Inferior parietal cortex (tissue), 1 donor: ENCODE measurements at regions not wholly inside any gene's neighbourhood (a gene's known extent, or its start where the extent isn't known, plus 50 kb on each side); places are given as distances from the start of the nearest gene placed in this dataset.

Experiments used
- DNase-seq: peaks from one replicate; pipeline ENCODE4 v3.0.0-alpha.2; 2016; ENCODE audit errors: extremely low spot score

GRCh38 chr18:75809151-75809925 is 381.8 kb upstream of the SMIM21 start:
- DNase-seq, result no peak

- DNase-seq, result no peak
These were observed 377.8 kb upstream of the SMIM21 start for GRCh38 chr18:75805265-75805664.

DNA sequence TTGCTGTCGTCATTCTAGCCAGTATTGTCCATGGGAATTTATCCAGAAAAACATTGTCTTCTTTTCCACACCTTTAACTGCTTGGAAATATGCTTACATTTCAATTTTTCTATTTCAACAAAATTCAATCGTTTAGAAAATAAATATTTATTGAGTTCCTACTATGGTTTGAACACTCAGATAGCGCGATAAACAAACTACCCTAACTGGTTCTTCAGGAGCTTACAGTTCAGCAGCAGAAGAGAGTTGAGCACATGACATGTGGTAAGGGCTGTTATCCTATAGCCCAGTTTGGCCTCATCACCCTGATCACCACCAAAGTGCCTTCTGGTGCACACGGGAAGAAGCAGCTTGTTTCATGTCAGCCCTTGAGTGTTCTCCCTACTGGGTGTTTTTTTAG is 375.2 kb upstream of the SMIM21 start:
- DNase-seq, result no peak

DNA sequence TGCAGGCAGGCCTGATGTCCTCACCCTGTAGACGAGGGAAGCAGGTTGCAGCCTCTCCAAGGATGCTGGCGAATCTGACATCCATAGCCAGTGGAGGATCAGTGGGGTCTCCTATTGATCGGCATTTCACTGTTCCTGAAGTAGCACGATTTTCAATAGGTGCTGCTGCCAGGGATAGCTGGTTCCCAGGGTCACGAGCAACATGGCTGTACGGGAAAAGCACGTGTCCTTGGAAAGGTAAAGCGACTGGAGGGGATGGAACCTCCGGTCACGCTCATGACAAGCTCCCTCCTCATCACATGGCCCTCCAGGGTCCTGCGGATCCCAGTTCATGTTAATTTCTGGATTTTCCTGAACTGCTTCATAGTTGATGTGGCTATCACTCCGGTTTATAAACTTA is 373.7 kb upstream of the SMIM21 start:
- no peak for DNase-seq

DNA sequence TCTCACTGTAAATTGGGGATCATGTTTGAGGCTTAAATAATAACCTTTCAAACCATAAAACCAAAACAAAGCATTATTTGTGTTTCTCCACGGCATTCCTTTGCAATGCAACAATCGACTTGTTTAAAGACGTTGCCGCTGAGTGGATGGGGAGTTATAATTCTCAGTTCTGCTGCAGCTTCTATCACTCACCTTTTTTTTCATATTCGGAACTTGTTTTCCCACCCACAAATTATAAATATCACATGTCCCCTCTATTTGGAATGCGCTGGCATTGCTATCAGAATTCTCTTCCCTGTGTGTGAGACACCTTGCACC is 372.8 kb upstream of the SMIM21 start:
- no peak for DNase-seq

DNA sequence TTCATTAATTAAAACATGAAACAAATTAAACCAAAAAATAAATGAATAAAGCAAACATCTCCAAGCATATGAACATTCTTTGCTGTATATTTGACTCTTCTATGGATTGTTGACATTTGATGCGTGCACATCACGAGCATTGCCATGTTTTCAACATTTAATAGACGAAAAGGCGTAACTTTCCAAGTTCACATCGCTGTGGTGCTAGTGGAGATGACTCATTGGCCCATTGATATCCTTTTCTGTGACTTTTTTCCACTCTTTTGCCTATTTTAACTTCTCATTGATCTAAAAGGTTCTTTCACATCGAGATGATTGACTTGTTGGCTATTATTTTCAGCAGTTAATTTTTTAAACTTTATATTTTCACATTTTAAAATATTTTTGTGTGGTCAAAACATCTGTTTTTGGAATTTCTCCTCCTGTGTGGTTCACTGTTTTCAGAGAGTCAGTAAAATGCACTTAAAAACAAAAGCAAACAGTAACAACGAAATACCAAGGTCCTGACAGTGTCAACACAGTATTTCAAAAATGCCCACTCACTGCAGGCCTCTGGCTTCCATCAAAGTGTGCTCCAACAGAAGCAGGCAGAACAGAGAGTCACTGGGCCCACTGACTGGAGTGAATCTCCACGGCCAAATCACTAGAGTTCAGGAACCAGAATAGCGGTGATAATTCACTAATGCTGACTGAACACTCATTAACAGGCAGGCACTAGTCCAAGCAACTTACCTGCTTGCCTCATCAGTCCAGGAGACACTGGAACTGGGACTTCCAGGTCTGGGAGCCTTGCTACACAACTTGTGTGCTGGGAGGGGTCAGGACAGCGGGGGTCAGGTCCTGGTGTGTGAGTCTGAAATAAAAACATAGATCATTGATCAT is 372.2 kb upstream of the SMIM21 start:
- DNase-seq, result no peak

DNA sequence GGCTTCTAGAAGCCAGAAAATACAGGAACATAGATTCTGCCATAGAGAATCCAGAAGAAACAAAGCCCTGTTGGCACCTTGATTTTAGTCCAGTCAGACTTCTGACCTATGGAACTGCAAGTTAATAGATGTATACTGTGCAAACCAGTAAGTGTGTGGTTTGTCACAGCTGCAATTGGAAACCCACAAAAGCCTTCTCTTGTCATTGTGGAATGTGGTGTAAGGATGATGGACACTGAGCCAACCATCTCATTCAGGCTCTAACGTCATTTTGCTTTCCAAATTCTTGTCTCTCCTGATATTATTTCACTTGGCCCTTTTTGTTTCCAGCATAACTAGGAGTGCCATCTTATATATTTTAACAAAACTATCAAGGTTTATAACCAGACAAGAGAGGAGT is 369.5 kb upstream of the SMIM21 start:
- no peak for DNase-seq

DNA sequence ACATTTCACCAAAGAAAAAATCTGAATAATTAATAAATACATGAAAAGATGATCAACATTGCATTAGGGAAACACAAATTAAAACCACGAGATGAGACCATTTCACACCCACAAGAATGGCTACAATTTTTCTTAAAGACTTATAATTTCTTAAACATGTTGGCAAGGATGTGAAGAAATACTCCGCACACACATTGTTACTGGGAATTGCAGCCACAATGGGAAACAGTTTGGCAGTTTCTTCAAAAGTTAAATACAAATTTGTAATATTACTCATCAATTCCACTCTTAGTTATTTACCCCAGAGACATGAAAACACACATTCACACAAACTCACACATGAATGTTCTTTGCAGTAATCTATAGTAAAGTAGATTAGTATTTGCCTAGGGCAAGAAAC is 363.3 kb upstream of the SMIM21 start:
- DNase-seq, result no peak

DNA sequence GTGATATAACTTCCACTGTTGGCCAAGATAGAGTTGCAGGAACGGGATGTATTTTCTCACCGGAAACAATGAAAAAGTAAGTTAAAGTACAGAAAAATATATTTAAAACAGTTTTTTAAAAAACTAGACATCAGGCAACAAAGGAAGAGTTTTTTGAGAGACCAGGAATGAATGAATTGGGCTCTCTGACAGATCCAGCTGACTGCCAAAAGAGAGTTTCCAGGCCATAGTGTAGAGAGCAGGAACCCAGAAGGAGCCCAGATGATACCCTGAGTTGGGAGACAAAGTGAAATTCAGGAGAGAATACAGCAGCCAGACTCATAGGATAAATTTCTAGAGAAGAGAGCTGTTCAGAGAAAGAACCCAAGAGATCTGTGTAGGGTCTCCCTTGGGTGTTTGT is 362.6 kb upstream of the SMIM21 start:
- DNase-seq, result no peak

- DNase-seq, result no peak
These were observed 358.3 kb upstream of the SMIM21 start for GRCh38 chr18:75785834-75786233.

DNA sequence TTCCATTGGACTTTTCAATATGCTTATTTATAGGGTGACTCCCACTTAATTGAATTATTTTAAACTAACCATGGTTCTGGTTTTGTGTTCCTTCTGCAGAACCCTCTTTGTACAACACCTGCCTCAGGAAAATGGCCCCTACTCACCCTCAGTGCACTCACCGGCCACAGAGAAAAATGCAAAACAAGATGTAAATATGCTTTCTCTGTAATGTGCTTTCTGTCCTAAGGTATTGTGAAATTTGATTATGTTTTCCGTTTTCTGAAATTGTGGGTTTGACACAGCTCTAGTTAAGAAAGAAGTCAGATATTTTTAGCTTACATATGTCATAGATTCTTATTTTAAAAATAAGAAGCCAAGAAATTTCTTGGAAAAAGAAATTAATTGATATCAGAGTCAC is 357.7 kb upstream of the SMIM21 start:
- no peak for DNase-seq

- DNase-seq, result no peak
These were observed 356.9 kb upstream of the SMIM21 start for GRCh38 chr18:75784390-75784789.

DNA sequence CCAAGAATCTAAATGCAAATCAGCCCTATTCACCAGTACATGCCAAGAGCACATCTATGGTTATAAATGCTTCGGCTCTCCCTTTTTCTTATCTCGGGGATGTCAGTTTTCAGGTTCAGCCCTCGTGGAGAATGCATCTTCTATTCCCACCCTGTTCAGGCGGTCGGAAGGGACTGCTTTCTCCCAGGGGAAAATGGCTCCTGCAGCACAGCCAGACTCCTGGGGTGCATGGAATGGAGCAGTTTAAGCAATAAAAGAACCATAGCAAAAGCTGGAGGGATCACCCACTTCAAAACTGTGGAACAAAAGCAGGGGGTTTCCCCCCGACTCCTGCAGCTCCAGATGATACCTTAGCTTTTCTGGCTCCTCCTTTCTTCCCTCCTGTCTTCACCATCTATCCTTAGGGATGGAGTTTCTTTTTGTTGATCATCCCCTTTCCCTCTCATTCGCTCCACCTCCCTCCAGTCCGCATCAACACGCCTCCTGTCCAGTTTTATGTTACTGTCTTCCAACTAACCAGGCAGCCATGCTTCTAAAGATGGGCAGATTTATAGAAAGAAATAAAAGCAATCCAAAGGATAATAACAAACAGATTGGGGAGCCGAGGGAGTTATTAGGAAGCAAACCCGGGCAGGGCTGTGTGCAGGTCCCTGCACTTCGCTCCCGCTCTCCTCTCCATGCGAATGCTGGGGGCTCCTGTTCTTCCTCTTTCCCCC is 356.2 kb upstream of the SMIM21 start:
- no peak for DNase-seq

GRCh38 chr18:75782826-75783225 is 355.3 kb upstream of the SMIM21 start:
- DNase-seq, result no peak

DNA sequence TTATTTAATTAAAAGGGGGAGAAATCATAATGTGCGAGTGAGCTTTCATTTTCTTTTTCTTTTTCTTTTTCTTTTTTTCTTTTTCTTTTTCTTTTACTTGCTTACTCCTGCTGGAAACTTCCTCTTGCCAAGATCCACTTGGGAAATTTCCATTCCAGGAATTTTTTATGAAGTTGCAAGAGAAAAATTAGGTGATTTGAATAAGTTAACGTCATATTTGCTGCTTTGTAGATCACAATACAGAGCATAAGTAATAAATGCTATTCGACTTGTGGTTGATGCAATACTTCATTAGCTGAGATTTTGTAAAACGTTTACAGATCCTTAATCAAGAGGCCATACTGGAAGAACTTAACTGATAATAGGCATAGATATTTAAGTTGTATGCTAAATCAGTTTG is 354.7 kb upstream of the SMIM21 start:
- no peak for DNase-seq

DNA sequence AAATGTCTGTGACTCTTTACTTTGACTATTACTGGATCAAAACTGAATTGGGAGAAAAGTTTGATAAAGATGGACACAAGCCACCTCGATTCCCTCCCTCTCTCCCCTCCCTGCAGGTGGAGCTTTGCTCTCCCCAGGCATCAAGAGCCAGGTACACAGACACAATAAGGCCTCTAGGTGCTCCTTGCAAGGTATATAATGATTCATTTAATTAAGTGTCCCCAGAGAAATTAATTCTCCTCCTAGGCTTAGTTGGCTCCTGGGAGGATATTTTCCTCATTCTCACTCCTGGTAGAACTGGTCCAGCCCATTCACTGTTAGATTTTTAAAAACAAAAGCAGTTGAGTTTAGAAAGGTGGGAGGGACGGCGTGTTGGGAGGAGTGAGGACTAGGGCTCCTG is 352.4 kb upstream of the SMIM21 start:
- DNase-seq, result no peak

DNA sequence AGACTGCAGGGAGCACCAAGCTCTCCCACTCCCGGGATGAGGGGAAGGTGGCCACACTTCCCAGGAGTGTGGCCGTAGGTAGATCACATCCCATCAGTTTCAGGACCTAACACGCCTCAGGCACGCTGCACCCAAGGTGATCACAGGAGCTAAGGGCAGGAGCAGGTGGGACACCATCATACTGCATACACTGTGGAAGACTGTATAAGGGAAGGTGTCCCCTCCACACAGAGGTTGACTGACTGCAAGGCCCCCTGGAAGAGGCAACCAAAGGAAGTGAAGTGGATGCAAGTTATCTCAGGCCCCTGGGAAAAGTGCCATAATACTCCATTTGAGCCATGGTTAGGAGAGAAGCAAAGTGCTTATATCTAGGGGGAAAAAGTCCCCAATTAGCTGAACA is 351.9 kb upstream of the SMIM21 start:
- no peak for DNase-seq

- DNase-seq, result no peak
These were observed 350.1 kb upstream of the SMIM21 start for GRCh38 chr18:75777630-75778029.

DNA sequence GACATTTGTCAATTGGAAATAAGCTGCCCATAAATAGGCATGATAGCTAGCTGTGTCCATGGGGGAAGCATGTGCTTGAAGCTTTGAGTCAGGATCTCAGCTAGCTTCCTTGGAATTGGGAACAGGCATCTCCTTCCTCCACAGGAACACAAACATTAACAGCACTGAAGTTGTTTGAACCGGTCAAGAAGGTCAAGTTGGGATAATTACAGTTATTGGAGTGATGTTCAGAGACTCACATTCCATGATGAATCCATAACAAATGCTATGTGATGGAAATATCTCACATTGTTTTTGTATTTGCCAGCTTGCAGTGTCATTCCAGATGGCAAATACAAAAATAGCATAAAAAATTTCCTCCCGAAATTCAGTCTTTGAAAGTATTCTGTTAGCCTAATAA is 347.6 kb upstream of the SMIM21 start:
- DNase-seq, result no peak

GRCh38 chr18:75773618-75774017 is 346.1 kb upstream of the SMIM21 start:
- DNase-seq, result no peak

DNA sequence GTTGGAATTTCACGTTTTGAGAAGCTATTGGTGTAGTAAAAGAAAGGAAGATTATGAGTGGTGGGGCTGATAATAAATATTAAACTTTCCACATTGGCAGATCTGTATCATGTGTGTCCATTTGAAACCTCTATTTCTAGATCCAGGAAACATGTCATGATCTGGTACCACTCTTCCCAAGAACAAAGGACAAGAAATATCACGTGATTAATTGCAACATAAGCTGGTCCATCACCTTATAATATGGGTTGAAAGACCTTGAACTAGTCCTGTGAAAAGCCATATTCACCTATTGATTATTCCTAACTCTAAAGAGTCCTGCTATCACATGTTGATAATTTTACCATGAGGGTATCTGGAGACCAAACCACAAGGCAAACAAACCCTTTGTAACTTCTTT is 335.3 kb upstream of the SMIM21 start:
- no peak for DNase-seq

DNA sequence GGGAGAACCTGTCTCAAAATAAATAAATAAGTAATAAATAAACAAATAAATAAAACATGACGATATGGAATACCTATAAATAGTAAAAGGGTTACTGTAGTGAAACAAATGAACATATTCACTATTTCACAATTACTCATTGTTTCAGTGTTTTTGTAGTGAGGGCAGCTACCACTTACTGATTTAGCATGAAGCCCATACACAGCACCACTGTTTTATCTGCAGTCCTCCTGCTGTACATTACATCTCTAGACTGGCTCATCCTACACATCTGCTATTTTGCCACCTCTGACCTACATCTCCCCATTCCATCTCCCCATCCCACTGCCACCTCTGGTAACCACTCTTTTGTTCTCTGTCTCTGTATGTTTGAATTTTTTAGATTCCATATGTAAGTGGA is 332.7 kb upstream of the SMIM21 start:
- DNase-seq, result no peak

GRCh38 chr18:75757951-75758350 is 330.4 kb upstream of the SMIM21 start:
- DNase-seq, result no peak
